ENCODE measurements at regions not wholly inside any gene's neighbourhood (a gene's known extent, or its start where the extent isn't known, plus 50 kb on each side); places are given as distances from the start of the nearest gene placed in this dataset.

DNA sequence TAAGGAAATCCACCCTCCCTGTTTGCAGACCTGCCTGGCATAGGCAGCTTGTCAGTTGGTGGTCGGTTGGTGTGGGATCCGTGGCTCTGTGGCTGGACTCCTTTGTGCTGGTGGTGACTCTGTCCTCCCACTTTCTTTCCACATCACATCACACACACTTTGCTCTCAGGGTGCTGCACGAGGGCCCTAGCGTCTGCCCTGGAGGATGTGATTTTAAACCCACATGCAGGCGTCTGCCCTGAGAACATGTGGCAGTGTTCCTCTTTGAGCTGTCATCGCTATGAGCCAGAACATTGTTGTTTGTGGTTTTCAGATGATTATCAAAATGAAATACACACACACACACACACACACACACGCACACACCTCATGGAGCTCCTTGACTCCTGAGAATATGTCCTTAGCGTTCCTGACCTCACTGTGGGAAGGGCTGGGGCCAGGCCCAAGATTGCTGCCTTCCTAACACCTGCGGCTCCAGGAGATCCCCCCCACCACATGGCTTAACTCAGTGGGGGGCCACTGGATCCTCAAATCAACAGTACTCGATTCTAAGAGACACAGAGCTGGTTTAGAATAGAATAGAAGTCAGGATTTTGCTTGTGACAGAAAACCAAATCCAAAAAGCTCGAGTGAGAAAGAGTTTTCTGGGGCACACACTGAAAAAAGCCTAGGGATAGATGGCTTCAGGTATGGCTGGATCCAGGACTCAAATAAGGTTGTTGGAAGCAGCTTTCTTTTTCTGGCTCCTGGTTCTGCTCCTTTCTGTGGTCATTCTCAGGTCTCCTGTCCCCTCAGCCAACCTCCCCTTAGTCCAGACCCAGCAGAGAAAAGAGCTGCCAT is 54.8 kb downstream of the RTP5 start:
- DNase-seq: peak; percentile 69

DNA sequence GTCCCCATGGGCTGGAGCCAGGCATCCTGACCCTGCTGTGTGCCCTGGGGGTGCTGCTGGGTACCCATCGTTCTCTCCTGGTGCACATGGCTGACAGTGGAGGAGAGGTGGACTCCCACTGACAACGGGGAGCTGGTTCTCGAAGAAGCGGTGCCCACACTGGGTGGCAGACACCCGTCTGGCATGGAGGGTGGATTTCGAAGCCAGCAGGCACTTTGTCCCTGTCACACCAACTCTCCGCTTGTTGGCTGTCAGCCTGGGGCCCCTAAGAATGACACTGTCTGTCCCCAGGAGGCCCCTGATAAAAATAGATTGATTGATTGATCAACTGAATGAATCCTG is 55.4 kb downstream of the RTP5 start:
- DNase-seq: no peak

- DNase-seq: no peak
These were observed 55.7 kb downstream of the RTP5 start for GRCh38 chr2:241925277-241925676.

GRCh38 chr2:241925821-241926441 is 56.4 kb downstream of the RTP5 start:
- DNase-seq: no peak

- DNase-seq: no peak
These were observed 57.2 kb downstream of the RTP5 start for GRCh38 chr2:241926541-241927311.

DNA sequence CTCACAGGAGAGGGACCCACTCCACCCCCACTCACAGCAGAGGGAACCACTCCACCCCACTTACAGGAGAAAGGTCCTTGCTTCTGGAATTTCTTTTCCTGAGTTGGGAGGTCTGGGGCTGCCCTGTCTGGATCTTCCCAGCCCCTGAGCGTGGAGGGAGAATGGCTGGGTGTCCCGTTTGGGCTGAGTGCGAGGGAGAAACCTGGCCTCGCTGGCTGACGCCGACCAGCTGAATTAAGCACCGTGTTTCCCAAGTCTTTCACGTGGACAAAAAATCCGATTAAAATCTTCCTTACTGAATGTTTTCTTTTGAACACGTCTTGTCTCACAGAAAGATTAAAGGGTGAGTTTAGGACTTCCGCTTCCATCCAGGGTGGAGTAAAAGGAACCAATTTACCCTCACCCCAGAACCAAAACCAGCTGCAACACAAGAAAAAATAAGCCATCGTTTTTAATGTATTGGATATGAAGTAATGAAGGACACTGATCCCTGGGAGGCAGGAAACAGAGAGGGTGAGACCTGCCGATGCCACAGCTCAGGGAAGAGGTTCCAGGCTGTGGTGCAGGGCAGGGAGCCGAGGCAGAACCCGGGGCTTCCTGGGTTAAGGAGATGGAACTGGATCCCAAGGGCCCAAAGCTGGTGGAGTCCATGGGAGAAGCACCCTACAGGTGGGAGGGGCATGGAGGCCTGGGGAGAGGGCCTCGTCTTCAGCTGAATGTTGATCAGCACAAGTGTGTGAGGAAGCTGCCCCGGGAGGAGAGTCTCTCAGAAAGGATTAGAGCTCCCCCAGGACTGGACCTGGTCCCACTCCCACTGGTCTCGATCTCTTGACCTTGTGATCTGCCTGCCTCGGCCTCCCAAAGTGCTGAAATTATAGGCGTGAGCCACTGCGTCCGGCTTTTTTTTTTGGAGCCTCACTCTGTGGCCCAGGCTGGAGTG is 60.3 kb downstream of the RTP5 start:
- DNase-seq: no peak

GRCh38 chr2:241931084-241931975 is 61.8 kb downstream of the RTP5 start:
- DNase-seq: no peak

GRCh38 chr2:241931976-241932898 is 62.7 kb downstream of the RTP5 start:
- no peak for DNase-seq

DNA sequence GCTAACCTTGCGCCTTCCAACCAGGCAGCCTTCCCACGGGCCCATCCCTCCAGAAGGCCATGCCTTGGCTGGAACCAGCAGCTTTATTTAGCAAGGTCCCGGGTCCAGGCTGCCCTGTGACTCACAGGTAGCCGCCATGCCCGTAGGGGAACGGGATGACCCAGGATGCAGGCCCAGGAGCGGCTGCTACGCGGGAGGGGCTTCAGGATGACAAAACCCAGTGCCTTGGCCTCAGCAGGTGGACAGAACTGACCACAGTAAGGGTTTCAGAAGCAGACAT is 63.3 kb downstream of the RTP5 start:
- no peak for DNase-seq

DNA sequence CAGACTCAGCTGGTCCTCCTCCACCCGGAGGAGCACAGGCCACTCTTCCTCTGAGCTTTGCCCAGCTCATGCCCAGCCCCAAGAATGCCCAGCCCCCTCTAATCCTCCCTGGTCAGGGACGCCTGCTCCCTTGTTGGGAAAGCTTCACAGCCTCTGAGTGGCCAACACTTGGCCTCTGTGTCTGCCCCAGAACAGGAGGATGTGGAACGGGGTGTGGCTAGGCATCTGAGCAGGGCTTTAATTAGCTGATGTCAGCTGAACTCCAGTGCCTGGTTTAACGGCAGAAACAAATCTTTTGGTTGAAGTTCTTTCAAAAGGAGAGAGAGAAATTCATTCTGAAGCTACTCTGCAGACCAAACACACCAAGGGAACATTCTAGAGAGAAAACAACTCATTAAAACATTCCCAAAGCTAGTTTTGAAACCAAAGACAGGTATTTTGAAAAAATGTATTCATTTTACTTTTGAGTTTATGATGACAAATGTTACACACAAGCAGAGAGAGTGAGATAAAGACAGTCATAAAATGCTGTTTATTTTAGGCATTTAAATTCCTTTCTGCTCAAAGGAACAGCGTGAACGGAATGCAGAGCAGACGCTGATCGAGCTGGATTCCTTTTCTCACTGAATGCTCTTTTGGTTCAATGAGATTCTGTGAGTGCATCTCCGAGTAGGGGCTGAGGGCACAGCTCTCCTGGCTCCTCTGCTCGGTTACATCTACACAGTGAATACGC is 63.8 kb downstream of the RTP5 start:
- DNase-seq: peak; percentile 44

GRCh38 chr2:241935314-241935713 is 65.8 kb downstream of the RTP5 start:
- peak; percentile 48 for DNase-seq

DNA sequence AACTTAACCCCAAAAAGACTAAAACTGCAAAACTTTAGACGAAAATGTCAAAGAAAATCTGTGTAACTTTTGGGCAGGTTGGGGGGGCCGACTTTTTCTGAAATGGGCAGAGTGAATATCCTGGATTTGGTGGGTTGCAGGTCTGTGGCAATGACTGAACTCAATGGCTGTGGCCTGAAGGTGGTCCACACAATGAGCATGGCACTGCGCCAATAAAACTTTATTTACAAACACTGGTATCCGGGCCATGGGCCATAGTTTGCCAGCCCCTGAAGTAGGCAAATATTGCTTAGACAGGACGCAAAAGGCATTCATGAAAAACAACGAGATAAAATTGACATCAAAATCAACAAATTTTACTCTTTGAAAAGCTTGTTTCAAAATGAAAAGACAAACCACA is 66.2 kb downstream of the RTP5 start:
- no peak for DNase-seq

- DNase-seq: no peak
These were observed 67.1 kb downstream of the RTP5 start for GRCh38 chr2:241936457-241937133.

GRCh38 chr2:241937297-241937696 is 67.8 kb downstream of the RTP5 start:
- no peak for DNase-seq

DNA sequence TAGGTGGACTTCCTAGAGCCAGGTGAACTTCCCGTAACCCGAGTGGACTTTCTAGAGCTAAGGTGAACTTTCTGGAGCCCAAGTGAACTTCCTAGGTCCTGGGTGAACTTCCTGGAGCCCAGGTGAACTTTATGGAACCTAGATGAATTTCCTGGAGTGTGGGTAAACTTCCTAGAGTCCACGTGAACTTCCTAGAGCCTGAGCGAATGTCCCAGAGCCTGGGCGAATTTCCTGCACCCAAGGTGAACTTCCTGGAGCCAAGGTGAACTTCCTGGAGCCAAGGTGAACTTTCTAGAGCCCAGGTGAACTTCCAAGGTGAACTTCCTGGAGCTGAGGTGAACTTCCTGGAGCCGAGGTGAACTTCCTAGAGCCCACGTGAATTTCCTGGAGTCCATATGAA is 70.0 kb downstream of the RTP5 start:
- no peak for DNase-seq

DNA sequence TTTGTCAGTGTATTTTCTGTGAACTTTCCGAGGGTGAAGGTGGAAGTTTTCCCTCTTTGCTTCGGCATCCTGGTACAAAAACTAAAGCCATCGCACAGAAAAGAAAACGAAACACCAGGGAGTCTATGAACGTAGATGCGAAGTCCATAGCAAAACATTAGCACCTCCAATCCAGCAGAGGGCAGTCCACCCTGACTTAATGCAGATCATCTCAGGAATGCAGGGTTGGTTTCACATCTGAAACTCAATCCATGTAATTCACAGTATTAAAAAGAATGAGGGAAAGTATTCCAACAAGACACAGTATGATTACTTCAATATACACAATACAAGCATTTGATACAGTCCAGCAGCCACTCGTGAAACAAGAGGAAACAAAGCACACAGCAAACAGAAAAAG is 70.8 kb downstream of the RTP5 start:
- no peak for DNase-seq

GRCh38 chr2:241941691-241942301 is 72.3 kb downstream of the RTP5 start:
- peak; percentile 37 for DNase-seq

GRCh38 chr2:241942416-241943208 is 73.1 kb downstream of the RTP5 start:
- no peak for DNase-seq
